Sigmoid colon (tissue), 6 donors: ENCODE measurements at regions not wholly inside any gene's neighbourhood (a gene's known extent, or its start where the extent isn't known, plus 50 kb on each side); places are given as distances from the start of the nearest gene placed in this dataset.

Source experiments
- DNase-seq: peaks from one replicate; pipeline ENCODE4 v3.0.0-alpha.2; 2019
- H3K27ac ChIP-seq, 4 donors: fragments of 200-600 bp; sonication (generic); one replicate each; pipeline ENCODE4 v1.5.1; 2016 to 2019; ENCODE audit warnings: mild to moderate bottlenecking in 1 of 4
- H3K27me3 ChIP-seq, 3 donors: fragments of 200-600 bp; sonication (generic); one replicate each; pipeline ENCODE4 v1.5.1; 2019; ENCODE audit warnings: mild to moderate bottlenecking in 1 of 3
- H3K36me3 ChIP-seq, 4 donors: fragments of 200-600 bp; sonication (generic); one replicate each; pipeline ENCODE4 v1.5.1; 2016 to 2019
- H3K4me1 ChIP-seq, 4 donors: fragments of 200-600 bp; sonication (generic); one replicate each; pipeline ENCODE4 v1.5.1; 2017 to 2019
- H3K4me3 ChIP-seq, 4 donors: fragments of 200-600 bp; sonication (generic); one replicate each; pipeline ENCODE4 v1.5.1; 2017 to 2019; ENCODE audit warnings: mild to moderate bottlenecking in 2 of 4, moderate library complexity in 1 of 4
- H3K9me3 ChIP-seq, 4 donors: fragments of 200-600 bp in 3 of 4; sonication (generic) in 3 of 4; one replicate each; pipeline versions ENCODE4 v1.5.1 to v1.6.1; 2013 to 2019
- EP300 ChIP-seq, 4 donors: sonication (generic); formaldehyde crosslinking; IDR thresholded peaks; one replicate each; pipeline ENCODE4 v1.6.1; 2017; ENCODE audit warnings: antibody characterized with exemption in 4 of 4
- POLR2A ChIP-seq, 2 donors: fragments of 450-650 bp; IDR thresholded peaks; one replicate each; pipeline ENCODE4 v1.6.1; 2016; ENCODE audit warnings: antibody characterized with exemption in 2 of 2, mild to moderate bottlenecking in 2 of 2, moderate library complexity in 2 of 2
- POLR2AphosphoS5 ChIP-seq, 4 donors: sonication (generic); formaldehyde crosslinking; IDR thresholded peaks; one replicate each; pipeline ENCODE4 v1.6.1; 2017; ENCODE audit warnings: antibody characterized with exemption in 4 of 4
- WGBS, 2 donors: extraction: QIAGEN DNeasy Blood & Tissue Kit; methylation state at CpG; one replicate each; pipeline ENCODE4 v1.1.7; 2013; 5-methylcytosine and 5-hydroxymethylcytosine counted together
- intact Hi-C: fragments of 100-400 bp; cut with DNase I; formaldehyde crosslinking; loops from one replicate; pipeline ENCODE4 v1.15.1; 2023
- TF ChIP-seq, protein P1 (sequence below), 4 experiments: fragments of 450-650 bp in 3 of 4; fragments of 200-600 bp in 1 of 4; IDR thresholded peaks; one replicate each; pipeline ENCODE4 v1.5.1; 2016 to 2019; ENCODE audit warnings: antibody characterized with exemption in 4 of 4, mild to moderate bottlenecking in 3 of 4, moderate library complexity in 2 of 4
- donor health status: healthy with polysubstance abuse.
- donor health status: healthy.

- no peaks in the 10 kb centered on the region for H3K36me3 ChIP-seq
- no peak overlapping the region for H3K4me3 ChIP-seq
- TF ChIP-seq POLR2A (IDR thresholded peaks at IDR 0.05) (no peak), POLR2AphosphoS5 (IDR thresholded peaks at IDR 0.05) (no peak), EP300 (IDR thresholded peaks at IDR 0.05) (no peak)
- TF ChIP-seq, protein P1, sequence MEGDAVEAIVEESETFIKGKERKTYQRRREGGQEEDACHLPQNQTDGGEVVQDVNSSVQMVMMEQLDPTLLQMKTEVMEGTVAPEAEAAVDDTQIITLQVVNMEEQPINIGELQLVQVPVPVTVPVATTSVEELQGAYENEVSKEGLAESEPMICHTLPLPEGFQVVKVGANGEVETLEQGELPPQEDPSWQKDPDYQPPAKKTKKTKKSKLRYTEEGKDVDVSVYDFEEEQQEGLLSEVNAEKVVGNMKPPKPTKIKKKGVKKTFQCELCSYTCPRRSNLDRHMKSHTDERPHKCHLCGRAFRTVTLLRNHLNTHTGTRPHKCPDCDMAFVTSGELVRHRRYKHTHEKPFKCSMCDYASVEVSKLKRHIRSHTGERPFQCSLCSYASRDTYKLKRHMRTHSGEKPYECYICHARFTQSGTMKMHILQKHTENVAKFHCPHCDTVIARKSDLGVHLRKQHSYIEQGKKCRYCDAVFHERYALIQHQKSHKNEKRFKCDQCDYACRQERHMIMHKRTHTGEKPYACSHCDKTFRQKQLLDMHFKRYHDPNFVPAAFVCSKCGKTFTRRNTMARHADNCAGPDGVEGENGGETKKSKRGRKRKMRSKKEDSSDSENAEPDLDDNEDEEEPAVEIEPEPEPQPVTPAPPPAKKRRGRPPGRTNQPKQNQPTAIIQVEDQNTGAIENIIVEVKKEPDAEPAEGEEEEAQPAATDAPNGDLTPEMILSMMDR (IDR thresholded peaks at IDR 0.05) = no peak
- H3K9me3 ChIP-seq = no peaks in the 10 kb centered on the region
- H3K27ac ChIP-seq = no peak overlapping the region
- DNase-seq = no peak
- H3K27me3 ChIP-seq = no peaks in the 10 kb centered on the region
- intact Hi-C loops = no loop called here
- H3K4me1 ChIP-seq = peaks cover 0 to 2% (median 0%) of the 10 kb centered on the region in 4 donors
These were observed 182.7 kb upstream of the SCN7A start for GRCh38 chr2:166676716-166677115.

- Histone ChIP-seq H3K9me3 (no peaks in the 10 kb centered on the region), H3K36me3 (no peaks in the 10 kb centered on the region), H3K4me1 (peaks cover 0 to 9% (median 0%) of the 10 kb centered on the region in 4 donors), H3K27me3 (no peaks in the 10 kb centered on the region), H3K27ac (no peak overlapping the region), H3K4me3 (no peak overlapping the region)
- TF ChIP-seq POLR2AphosphoS5 (IDR thresholded peaks at IDR 0.05) = no peak
- no peak for TF ChIP-seq POLR2A (IDR thresholded peaks at IDR 0.05)
- TF ChIP-seq, protein P1 (IDR thresholded peaks at IDR 0.05) = no peak
- TF ChIP-seq EP300 (IDR thresholded peaks at IDR 0.05) = no peak
- intact Hi-C loops = no loop called here
- WGBS, 2 donors = 86 to 91% methylated on average over 3 of the region's 3 CpGs
- no peak for DNase-seq
These were observed 181.5 kb upstream of the SCN7A start for GRCh38 chr2:166675553-166675952.

GRCh38 chr2:166673986-166674385, 179.9 kb upstream of the SCN7A start:
- Histone ChIP-seq H3K4me1 (peaks cover 0 to 9% (median 0%) of the 10 kb centered on the region in 4 donors), H3K9me3 (no peaks in the 10 kb centered on the region), H3K27me3 (no peaks in the 10 kb centered on the region), H3K27ac (no peak overlapping the region), H3K4me3 (no peak overlapping the region), H3K36me3 (no peaks in the 10 kb centered on the region)
- no peak for DNase-seq
- intact Hi-C loops = no loop called here
- TF ChIP-seq, protein P1 (IDR thresholded peaks at IDR 0.05) = no peak

- Histone ChIP-seq H3K36me3 (no peaks in the 10 kb centered on the region), H3K4me3 (no peak overlapping the region), H3K9me3 (no peaks in the 10 kb centered on the region), H3K27ac (no peak overlapping the region), H3K27me3 (no peaks in the 10 kb centered on the region), H3K4me1 (peaks cover 0 to 9% (median 0%) of the 10 kb centered on the region in 4 donors)
- intact Hi-C loops = no loop called here
- DNase-seq = no peak
- TF ChIP-seq POLR2AphosphoS5 (IDR thresholded peaks at IDR 0.05) (no peak), EP300 (IDR thresholded peaks at IDR 0.05) (no peak), POLR2A (IDR thresholded peaks at IDR 0.05) (no peak)
- TF ChIP-seq, protein P1 (IDR thresholded peaks at IDR 0.05) = no peak
- WGBS, 2 donors = 37 to 73% methylated on average over 1 of the region's 1 CpG
These were observed 177.8 kb upstream of the SCN7A start for GRCh38 chr2:166671801-166672200.

GRCh38 chr2:166671235-166671634, 177.2 kb upstream of the SCN7A start:
- H3K4me1 ChIP-seq = peaks cover 0 to 9% (median 0%) of the 10 kb centered on the region in 4 donors
- intact Hi-C loops = no loop called here
- no peaks in the 10 kb centered on the region for H3K36me3 ChIP-seq
- DNase-seq = no peak
- 1 to 13% methylated on average over 2 of the region's 2 CpGs for WGBS, 2 donors
- H3K9me3 ChIP-seq = no peaks in the 10 kb centered on the region
- H3K27me3 ChIP-seq = no peaks in the 10 kb centered on the region
- TF ChIP-seq POLR2AphosphoS5 (IDR thresholded peaks at IDR 0.05) (no peak), POLR2A (IDR thresholded peaks at IDR 0.05) (no peak), EP300 (IDR thresholded peaks at IDR 0.05) (no peak)
- TF ChIP-seq, protein P1 (IDR thresholded peaks at IDR 0.05) = no peak
- no peak overlapping the region for H3K27ac ChIP-seq
- H3K4me3 ChIP-seq = no peak overlapping the region
